LNCAP (cell line): ENCODE measurements at regions not wholly inside any gene's neighbourhood (a gene's known extent, or its start where the extent isn't known, plus 50 kb on each side); places are given as distances from the start of the nearest gene placed in this dataset.

Experiments
- TF ChIP-seq, protein P1 (sequence below): fragments of 450-650 bp; IDR thresholded peaks from 2 replicates; pipeline ENCODE4 v1.5.1; 2017; ENCODE audit warnings: mild to moderate bottlenecking

- TF ChIP-seq, protein P1, sequence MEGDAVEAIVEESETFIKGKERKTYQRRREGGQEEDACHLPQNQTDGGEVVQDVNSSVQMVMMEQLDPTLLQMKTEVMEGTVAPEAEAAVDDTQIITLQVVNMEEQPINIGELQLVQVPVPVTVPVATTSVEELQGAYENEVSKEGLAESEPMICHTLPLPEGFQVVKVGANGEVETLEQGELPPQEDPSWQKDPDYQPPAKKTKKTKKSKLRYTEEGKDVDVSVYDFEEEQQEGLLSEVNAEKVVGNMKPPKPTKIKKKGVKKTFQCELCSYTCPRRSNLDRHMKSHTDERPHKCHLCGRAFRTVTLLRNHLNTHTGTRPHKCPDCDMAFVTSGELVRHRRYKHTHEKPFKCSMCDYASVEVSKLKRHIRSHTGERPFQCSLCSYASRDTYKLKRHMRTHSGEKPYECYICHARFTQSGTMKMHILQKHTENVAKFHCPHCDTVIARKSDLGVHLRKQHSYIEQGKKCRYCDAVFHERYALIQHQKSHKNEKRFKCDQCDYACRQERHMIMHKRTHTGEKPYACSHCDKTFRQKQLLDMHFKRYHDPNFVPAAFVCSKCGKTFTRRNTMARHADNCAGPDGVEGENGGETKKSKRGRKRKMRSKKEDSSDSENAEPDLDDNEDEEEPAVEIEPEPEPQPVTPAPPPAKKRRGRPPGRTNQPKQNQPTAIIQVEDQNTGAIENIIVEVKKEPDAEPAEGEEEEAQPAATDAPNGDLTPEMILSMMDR: no peak
Measured at GRCh38 chr4:18860836-18861530, 839.4 kb upstream of the LCORL start.

DNA sequence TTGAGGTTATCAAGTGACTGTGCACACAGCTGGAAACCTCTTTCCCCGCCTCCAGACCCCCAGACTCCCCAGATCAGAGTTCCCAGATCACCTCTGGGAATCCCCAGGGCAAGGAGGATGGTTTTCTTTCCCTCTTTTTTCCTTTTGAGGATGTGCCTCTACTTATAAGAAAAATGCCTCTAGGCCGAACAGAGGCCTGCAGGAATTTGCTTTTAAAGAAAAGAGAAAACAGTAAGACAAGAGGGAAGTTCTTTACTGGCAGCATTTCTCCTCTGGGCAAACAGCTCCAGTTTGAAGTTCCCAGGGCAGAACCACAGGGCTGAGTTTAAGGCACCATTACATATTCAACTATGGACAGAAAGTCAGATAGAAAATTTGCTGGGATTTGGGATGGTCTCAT lies 837.9 kb upstream of the LCORL start:
- TF ChIP-seq, protein P1: no peak

- TF ChIP-seq, protein P1: no peak
Measured at GRCh38 chr4:18858229-18858922, 836.8 kb upstream of the LCORL start.

DNA sequence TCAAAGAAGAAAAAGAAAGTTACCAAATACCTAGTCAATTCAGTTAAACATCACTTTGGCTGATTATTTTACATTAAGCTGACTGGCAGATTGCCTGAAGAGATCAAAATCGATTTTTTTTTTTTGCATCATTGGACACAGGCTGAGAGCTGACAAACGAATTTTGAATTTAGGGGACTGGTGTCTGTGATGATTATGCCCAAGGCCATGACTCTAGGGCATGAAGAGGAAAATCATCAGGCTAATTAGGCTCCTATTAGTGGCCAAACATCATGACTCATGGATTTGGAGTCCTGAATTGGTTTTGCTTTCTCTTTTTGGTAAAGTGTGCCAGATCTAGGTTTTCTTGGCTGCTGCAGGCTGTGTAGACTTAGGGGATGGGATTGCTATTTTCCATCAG lies 829.3 kb upstream of the LCORL start:
- TF ChIP-seq, protein P1: no peak

- TF ChIP-seq, protein P1: no peak
Measured at GRCh38 chr4:18847249-18847890, 825.8 kb upstream of the LCORL start.

DNA sequence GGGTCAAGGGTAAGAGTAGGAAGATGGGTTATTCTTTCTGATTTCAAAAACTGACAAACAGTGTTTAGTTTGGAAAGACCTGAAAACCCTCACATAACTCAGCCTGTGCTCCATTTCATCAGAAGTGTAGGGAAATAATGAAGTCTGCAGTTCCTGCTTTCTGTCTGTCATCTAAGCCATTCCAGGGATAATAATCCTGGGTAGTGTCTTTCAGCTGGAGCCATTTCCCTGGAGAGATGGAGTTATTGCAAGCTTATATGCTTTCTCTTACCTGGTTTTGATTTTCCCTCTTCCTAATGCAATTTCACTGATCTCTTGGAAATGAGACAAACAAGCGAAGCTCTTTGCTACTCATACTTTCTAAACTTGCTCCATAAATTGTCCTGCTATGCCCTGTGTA lies 824.8 kb upstream of the LCORL start:
- TF ChIP-seq, protein P1: no peak

GRCh38 chr4:18844726-18845125 lies 823.2 kb upstream of the LCORL start:
- TF ChIP-seq, protein P1: no peak
